ENCODE measurements at regions not wholly inside any gene's neighbourhood (a gene's known extent, or its start where the extent isn't known, plus 50 kb on each side); places are given as distances from the start of the nearest gene placed in this dataset.

DNA sequence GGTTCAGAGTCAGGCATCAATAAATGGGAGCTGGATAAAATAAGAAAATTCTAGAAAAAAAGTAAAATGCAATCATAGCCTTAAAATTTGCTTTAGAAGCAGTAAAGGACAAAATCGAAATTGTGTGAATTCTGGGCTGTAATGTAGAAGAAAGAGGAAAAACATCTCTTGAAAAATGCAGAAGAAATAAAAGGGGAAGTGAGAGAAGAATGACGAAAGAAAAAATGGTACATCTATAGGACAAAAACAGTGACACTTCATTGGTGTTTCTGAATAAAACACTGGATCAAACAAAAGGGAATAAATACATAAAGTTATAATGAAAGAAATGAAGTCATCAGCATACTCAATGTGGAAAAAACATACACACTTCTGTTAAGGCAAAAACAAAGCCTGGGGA is 642.3 kb downstream of the ACTL7B start:
- no peak for TF ChIP-seq EZH2 (IDR thresholded peaks at IDR 0.05; ENCODE audit: borderline replicate concordance)
- TF ChIP-seq, protein P1, sequence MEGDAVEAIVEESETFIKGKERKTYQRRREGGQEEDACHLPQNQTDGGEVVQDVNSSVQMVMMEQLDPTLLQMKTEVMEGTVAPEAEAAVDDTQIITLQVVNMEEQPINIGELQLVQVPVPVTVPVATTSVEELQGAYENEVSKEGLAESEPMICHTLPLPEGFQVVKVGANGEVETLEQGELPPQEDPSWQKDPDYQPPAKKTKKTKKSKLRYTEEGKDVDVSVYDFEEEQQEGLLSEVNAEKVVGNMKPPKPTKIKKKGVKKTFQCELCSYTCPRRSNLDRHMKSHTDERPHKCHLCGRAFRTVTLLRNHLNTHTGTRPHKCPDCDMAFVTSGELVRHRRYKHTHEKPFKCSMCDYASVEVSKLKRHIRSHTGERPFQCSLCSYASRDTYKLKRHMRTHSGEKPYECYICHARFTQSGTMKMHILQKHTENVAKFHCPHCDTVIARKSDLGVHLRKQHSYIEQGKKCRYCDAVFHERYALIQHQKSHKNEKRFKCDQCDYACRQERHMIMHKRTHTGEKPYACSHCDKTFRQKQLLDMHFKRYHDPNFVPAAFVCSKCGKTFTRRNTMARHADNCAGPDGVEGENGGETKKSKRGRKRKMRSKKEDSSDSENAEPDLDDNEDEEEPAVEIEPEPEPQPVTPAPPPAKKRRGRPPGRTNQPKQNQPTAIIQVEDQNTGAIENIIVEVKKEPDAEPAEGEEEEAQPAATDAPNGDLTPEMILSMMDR (IDR thresholded peaks at IDR 0.05; ENCODE audit: poor library complexity) = no peak
